Activated gamma-delta T cell treated with anti-CD3 and anti-CD28 coated beads, Interleukin-2, amount 50 U/mL, for 16 hours (primary cell): ENCODE measurements at regions not wholly inside any gene's neighbourhood (a gene's known extent, or its start where the extent isn't known, plus 50 kb on each side); places are given as distances from the start of the nearest gene placed in this dataset.
"Not testable (repeated sequence)": the region's sequence is repeated elsewhere in the genome, so short reads cannot be mapped to it uniquely, and the experiment has no call there.

Experiments used
- DNase-seq: peaks from one replicate; pipeline ENCODE4 v3.0.0-alpha.2; 2020; ENCODE audit warnings: low read depth

DNA sequence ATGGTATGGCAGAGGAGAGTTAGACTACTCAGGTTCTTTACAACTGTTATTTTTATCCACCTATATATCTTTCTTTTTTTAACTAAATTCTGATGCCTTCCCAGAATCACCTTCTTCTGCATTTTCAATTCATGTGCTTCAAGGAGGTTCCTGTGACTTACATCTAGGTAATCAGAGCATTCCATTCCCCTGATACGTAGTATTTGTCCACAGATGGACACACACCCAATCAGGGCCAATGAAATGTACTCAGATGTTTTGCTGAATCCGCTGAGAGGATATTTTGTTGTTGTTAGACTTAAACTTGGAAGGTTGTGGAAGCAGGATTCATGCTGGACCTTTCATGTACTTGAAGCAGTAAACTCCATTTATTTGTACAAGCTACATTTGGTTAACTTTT lies 159.4 kb upstream of the FER start:
- no peak for DNase-seq

DNA sequence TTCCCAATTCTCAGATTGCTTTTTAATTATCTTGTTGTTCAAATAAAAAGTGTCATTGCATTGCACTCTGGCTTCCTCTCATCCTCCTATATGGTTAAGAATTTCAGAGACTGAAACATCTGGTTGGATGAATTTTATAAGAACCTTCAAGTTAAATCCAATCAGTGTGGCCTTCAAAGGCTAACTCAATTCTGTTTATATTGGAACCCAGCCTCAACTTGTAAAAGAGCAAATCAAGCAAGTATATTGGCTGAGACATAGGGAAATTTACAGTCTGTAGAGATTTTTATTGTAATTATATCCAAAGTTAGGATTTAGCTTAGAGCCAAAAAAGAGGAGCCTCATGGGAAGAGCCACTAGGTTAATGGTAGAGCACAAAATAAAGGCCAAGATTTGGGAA lies 159.9 kb upstream of the FER start:
- no peak for DNase-seq

- no peak for DNase-seq
These were observed 166.7 kb upstream of the FER start for GRCh38 chr5:108581026-108581425.

DNA sequence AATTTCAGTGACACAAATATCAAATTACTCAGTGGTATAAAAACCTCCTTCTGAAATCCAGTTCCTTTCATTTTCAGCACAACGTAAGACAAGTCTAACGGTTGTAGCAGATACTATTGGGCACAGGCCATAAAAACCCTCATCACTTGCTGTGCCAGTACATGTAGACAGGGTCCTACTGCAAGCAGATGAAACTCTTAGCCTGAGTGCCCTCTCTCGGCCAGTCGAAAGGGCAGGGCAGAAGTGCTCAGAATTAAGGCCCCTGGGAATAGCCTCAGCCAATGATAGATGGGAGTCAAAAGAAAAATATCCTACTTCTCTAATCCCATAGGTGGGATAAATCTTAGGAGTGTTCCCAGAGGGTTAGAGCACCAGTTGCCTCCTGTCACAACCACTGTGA lies 168.5 kb upstream of the FER start:
- DNase-seq = no peak

DNA sequence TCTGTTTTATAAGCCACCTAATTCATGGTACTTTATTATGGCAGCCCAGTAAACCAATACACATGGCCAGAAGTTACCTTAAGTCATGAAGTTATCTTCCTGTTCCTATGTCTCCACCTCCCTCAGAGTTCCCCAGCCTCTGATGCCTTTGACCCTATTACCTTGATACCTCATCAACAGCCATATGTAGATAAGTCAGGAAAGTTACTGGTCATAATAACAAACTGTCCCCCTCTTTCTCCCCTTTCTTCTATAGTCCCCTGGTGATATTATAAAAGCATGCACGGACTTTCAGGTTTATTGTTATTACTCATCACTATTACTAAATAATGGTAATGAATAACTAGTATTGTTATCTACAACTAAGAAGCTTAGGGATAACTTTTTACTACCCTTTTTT lies 168.9 kb upstream of the FER start:
- DNase-seq = no peak

GRCh38 chr5:108567429-108567828 lies 180.3 kb upstream of the FER start:
- DNase-seq = no peak

- no peak for DNase-seq
These were observed 182.5 kb upstream of the FBXL17 start for GRCh38 chr5:108564441-108564840.

DNA sequence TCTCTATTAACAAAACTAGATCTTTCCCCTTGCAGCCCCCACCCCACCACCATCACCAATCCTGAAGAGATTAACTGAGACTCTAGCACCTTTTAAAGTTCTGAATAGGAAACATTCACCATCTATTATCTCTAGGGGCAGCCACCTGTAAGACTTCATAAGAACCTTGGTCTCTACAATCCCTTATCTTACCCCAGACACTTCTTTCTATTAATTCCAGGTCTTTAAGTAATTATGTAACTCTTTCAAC lies 180.2 kb upstream of the FBXL17 start:
- no peak for DNase-seq

- no peak for DNase-seq
These were observed 179.7 kb upstream of the FBXL17 start for GRCh38 chr5:108561416-108562204.

- no peak for DNase-seq
These were observed 178.7 kb upstream of the FBXL17 start for GRCh38 chr5:108560581-108560980.

DNA sequence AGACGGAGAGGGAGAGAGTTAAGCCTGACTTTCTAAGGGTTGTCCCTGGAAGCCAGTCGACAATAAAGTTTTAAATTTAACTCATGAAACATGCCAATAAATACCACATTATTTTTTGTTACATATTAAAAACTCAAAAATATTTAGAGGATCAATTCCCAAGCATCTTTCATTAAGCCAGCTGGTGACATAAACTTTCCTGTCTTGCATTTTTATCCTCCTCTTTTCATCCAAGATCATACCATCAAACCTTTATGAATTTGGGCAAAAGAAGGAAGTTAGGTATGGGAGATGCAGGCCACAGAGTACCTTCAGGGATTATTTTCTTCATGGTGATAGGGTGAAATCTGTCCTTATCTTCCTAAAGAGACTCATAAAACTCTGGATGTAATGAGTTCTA lies 178.3 kb upstream of the FBXL17 start:
- no peak for DNase-seq

GRCh38 chr5:108558840-108559239 lies 176.9 kb upstream of the FBXL17 start:
- not testable (repeated sequence) for DNase-seq

DNA sequence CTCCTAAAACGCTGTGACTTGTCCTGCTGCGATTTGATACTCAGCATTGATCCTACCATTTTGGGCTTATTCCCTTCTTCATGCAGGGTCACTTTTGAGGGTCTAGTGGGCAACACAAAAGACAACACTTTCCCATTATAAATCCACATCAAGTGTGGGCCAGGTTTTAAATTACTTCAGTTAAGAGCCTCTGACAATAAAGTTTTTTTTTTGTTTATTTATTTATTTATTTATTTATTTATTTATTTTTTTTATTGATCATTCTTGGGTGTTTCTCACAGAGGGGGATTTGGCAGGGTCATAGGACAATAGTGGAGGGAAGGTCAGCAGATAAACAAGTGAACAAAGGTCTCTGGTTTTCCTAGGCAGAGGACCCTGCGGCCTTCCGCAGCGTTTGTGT lies 176.2 kb upstream of the FBXL17 start:
- not testable (repeated sequence) for DNase-seq

GRCh38 chr5:108557686-108558085 lies 175.8 kb upstream of the FBXL17 start:
- no peak for DNase-seq

- no peak for DNase-seq
These were observed 174.7 kb upstream of the FBXL17 start for GRCh38 chr5:108556441-108557145.

GRCh38 chr5:108548684-108549596 lies 167.0 kb upstream of the FBXL17 start:
- DNase-seq = no peak

DNA sequence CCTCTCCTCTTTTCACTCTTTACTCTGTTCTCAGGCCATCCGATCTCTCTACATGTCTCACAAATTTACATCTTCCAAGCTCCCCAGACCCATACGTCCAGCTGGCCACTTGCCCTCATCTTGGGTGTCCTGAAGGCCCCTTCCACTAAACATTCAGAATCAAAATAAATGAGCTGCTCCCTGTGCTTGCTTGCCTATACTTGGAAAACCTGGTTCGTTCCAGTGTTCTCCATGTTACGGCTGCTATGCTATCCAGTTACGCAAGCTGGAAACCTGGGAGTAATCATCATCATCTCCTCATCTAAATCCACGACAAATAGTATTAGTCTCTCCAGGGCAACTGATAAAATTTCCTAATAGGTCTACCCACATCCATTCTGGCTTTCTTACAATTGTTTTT lies 165.0 kb upstream of the FBXL17 start:
- DNase-seq = no peak

DNA sequence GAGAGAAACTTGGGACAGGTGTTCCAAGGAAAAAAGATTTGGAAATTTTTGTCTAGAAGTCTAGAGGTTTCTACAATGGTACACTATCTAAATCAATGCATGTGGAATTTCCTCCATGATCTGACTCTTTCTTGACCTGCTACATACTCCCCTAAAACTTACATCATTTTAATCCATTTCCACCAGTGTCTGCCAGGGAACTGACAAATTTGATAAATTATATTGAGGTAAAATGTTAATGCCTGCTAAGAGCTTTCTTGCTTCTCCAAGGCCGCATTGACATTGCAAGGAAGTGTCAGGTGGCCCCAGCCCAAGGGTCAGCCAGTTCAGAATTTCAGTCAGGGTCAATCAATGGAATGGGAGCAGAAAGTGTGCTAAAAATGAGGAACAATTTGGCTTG lies 163.4 kb upstream of the FBXL17 start:
- no peak for DNase-seq

GRCh38 chr5:108543486-108543885 lies 161.6 kb upstream of the FBXL17 start:
- no peak for DNase-seq

DNA sequence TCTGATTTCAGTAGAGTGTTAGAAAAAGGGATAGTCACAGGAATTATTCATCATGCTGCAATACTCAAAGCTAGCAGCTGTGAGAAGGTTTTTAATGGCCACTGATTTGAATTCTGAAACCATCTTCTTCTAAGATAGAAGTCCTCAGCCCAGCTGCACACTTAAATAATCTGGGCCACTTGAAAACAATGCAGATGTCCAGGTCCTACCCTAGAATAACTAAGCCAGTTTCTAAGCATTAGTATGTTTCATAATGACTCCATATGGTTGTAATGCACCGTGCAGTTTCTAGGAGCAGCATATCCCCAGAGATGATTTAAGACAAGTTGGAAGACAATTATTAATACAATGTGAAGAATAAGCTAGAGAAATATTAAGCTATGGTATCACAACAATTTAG lies 159.9 kb upstream of the FBXL17 start:
- no peak for DNase-seq

DNA sequence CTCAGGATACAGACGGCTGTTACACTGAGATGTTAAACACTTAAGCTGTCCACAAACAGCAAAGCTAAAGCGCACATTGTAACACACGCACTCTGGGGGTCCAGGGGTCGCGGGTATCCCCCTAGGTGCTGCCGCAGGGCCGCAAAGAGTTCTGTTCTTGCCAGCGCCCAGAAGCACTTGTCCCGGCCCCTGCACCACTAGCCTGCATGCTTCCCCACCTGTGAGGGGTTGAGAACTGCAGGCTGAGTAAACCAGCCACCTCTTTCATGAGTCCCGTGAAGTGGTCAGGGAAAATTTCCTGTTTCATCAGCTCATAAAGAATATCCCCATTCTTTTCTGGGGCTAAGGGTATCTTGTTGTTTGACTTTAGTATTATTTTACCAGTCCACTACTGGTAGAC lies 154.4 kb upstream of the FBXL17 start:
- no peak for DNase-seq

DNA sequence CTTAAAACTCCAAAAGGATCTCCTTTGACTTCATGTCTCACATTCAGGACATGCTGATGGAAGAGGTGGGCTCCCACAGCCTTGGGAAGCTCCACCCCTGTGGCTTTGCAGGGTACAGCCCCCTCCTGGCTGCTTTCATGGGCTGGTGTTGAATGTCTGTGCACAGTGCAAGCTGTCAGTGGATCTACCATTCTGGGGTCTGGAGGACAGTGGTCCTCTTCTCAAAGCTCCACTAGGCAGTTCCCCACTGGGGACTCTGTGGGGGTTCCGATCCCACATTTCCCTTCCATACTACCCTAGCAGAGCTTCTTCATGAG lies 150.2 kb upstream of the FBXL17 start:
- not testable (repeated sequence) for DNase-seq
